CD4-positive, alpha-beta T cell treated with Interleukin-17A for 4 hours (primary cell): ENCODE measurements at regions not wholly inside any gene's neighbourhood (a gene's known extent, or its start where the extent isn't known, plus 50 kb on each side); places are given as distances from the start of the nearest gene placed in this dataset.

Experiments used
- DNase-seq: peaks from one replicate; pipeline ENCODE4 v3.0.0-alpha.2; 2020; ENCODE audit warnings: mixed read lengths

DNA sequence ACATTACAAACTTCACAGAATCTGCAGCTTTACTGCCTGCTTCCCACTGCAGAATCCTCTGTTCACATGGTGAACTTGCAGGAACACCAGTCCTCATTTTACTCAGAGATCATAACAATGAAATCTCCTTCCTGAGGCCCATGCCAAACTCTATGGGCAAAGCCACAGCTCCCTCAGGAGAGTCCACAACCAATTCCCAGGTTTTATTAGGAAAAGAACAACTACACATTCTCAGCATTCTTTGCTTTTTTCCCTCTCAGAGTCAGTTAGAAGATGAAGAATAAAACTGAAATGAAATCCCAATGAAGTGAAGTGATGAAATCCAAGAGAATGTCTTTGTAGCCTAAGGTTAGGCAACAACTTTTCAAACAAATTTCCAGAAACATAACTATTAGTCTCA lies 233.7 kb downstream of the DSEL start:
- DNase-seq, result no peak

GRCh38 chr18:67281746-67282145 lies 234.8 kb downstream of the DSEL start:
- DNase-seq, result no peak

DNA sequence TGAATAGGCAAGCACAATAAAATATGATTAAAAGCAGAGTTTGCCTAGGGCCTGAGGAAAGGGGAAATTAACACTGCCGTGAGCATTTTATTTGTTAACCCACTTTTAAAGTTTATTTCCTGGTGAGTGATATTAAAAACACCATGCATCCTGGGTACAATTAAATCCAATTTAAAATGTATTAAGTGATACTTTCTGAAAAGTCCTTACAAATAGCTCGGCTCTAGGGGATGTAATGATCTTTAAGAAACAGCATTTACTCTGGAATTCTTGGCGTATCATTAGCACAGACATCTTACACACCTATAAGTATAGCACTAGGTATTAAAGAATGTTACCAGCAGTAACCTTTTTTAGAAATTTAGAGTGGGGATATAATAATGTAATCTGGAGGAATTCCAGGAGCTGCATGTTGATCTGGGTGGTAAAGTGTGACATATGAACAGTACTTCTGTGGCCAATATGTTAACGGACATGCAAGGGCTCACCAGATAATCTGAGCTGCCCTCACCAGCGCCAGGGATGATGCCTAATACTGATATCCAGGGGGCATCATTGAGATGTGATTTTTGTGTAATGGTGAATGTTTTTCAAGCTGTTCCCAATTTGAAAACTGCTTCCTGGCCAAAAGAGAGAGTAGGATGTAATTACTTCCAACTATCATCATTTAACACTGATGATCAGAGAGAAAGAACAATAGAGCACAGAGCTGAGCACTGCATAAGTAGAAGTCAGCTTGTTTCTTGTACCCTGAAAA lies 235.9 kb downstream of the DSEL start:
- DNase-seq, result no peak

GRCh38 chr18:67279988-67280387 lies 236.5 kb downstream of the DSEL start:
- no peak for DNase-seq

DNA sequence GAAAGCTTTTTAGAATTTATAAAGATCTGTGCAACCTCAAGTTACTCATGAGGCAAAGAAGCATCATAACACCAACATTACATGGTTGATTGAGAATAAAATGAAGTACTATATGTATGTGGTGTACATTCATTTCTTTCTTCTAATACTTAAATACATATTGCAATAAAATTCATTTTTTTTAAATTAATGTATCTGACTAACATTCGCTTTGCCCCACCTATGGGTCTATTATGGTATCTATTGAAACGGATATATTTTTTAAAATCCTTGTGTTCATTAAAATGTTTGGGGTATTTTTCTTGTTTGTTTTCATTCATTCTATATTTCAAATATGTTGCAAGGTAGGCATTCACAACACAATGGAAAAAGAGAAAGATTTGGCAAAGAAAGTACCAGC lies 237.5 kb downstream of the DSEL start:
- DNase-seq, result no peak

GRCh38 chr18:67276638-67277037 lies 239.9 kb downstream of the DSEL start:
- DNase-seq, result no peak

DNA sequence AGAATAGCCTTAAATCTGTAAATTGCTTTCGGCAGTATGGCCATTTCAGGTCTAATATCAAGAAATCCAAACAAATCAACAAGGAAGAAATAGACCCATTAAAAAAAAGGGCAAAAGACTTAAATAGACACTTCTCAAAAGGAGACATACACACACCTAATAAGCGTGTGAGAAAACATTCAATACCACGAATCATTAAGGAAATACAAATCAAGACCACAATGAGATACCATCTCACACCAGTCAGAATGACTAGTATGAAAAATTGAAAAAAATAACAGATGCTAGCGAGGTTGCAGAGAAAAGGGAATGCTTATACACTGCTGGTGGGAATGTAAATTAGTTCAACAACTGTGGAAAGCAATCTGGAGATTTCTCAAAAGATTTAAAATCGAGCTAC lies 243.2 kb downstream of the DSEL start:
- DNase-seq, result no peak

- no peak for DNase-seq
Observed at GRCh38 chr18:67269206-67269605, 247.3 kb downstream of the DSEL start.

GRCh38 chr18:67268530-67268929 lies 248.0 kb downstream of the DSEL start:
- DNase-seq, result no peak

DNA sequence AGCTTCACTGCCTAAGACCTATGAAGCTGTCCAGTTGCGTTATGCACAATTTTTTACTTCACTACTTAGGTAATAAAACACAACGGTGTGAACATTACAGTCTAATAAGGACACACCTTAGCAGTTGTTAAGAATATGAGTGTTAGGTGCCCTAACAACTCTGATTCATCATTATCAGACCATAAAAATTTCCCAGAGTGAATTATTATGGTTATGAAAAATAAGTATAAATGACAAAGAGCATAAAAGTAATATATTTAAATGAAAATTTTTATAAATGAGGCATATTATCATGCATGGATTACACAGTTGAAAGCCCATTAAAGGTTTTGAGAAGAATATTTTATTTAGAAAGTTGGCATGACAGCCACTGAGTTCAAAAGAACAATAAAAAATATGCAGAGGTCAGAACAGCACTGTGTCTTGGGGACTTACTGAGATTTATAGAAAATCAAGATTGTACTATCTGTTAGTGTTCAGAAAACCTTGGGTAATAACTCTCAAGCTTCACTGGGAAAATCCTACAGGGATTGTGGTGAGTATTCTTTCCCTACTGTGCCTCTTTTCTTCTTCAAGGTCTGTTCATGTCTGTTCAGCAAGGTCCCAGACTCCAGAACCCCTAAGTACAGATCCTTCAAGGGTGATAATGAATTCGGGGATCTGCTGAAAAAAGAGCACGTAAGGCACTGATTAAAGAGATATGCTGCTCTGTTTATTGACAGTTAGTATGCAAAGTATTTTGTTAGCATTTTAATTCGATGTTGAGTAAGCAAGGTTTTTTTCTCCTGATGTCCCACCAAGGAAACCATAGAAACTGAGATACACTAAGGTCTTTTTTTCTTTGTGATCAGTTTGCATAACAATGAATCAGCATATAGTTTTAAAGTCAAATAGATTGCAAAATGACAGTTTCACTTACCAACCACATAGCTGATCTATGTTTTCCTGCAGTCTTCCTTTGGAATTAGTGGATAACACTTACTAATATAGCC lies 250.0 kb downstream of the DSEL start:
- DNase-seq, result no peak

DNA sequence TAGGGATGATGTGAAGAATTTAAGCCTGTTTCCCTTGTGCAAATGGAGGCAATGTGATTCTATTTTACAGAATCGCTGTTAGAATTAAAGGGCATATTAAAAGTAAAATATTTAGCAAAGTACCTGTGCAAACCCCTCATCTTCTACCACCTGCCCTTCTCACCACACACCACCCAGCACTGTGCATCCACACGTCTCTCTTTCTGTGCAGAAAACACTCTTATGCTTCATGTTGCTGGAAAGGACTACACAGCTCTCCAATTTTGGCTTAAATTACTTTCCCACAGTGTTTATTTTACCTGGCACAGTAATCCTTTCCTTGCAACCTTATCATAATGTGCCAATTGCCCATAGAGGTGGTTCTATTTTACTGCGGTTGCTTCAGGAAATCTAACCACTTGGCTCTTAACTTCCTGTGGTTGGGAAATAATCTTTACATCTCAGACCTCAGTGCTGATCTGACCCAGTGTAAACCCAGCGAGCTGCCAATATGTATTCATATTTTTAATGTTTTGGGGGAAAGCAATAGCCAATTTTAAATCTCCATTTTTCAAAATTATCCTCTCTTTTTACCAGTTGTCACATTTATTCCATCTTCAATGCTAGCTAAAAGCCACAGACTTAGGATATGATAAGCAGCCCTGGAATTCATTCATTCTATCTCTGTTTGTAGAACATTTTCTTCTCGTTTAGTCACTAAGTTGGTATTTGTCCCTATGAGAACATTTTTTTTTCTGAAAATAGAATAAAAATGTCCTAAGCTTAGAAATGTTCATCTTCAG lies 250.9 kb downstream of the DSEL start:
- no peak for DNase-seq

- no peak for DNase-seq
Observed at GRCh38 chr18:67261931-67262552, 254.5 kb downstream of the DSEL start.

GRCh38 chr18:67260841-67261240 lies 255.7 kb downstream of the DSEL start:
- no peak for DNase-seq

DNA sequence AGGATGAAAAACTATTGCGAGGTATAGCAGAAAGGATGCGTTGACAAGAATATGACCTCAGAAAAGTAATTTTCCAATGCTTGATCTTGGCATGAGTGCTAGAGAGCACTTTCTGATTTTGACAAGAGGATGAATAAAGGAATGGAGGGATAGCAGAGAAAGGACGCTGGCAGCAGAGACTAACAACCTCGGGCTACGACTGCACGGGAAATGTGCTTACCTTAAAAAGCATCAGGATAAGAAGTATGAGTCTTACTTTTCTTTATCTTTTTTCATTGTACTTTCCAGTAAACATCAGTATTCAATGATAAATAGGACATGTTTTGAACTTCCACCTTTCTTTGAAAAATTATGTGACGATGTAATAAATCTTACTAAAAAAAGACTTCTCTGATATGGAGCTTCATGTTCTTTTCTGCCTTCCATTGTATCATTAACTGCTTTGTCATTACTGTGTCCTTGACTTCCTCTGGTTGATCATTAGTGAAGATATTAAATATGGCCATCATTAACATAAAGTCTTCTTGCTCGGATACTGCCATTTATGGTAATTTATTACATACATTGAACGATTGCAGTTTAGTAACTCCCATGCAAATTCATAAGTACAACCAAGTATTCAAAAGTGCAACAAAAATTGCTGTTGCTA lies 265.6 kb downstream of the DSEL start:
- DNase-seq, result no peak

GRCh38 chr18:67243799-67244587 lies 272.5 kb downstream of the DSEL start:
- no peak for DNase-seq

GRCh38 chr18:67242001-67242400 lies 274.5 kb downstream of the DSEL start:
- DNase-seq, result no peak

GRCh38 chr18:67241299-67241698 lies 275.2 kb downstream of the DSEL start:
- no peak for DNase-seq

DNA sequence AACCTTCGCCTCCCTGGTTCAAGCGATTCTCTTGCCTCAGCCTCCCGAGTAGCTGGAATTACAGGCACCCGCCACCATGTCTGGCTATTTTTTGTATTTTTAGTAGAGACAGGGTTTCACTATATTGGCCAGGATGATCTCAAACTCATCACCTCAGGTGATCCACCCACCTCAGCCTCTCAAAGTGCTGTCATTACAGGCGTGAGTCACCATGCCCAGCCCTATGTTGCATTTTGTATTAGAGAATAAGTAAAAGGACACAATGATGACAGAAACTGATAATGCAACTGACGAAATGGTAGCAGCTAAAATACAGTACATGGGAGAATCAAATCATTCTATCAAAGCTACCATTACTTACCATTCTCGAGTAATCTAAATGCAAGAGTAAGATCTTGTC lies 276.7 kb downstream of the DSEL start:
- DNase-seq, result no peak

DNA sequence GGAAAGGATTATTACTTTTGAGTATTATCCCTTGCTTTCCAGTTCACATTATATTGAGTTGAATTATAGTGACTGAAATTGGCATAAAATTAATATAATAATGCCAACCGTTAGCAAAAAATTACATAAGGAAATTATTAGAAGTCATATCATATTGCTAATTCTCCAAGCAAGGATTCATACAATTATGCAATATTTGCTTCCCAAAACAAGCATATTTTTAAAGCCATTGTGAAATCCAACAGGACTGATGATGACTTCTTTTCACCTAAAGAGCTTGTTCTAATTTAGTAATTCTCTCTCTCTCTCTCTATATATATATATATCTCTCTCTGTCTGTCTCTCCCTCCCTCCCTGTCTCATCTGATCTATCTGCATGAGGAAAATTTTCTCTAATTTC lies 283.5 kb downstream of the DSEL start:
- DNase-seq, result no peak

GRCh38 chr18:67232406-67232805 lies 284.1 kb downstream of the DSEL start:
- DNase-seq, result no peak

GRCh38 chr18:67222887-67223286 lies 293.6 kb downstream of the DSEL start:
- DNase-seq, result no peak
